ENCODE measurements at regions not wholly inside any gene's neighbourhood (a gene's known extent, or its start where the extent isn't known, plus 50 kb on each side); places are given as distances from the start of the nearest gene placed in this dataset.

GRCh38 chr14:101040538-101041442, 137.3 kb upstream of the RTL1 start (continued):
- no peak for TF ChIP-seq NFKB2 (CRISPR knock-in tag; IDR thresholded peaks at IDR 0.05; ENCODE audit: borderline replicate concordance)
- no peak for TF ChIP-seq ZSCAN5A (CRISPR knock-in tag; IDR thresholded peaks at IDR 0.05; ENCODE audit: borderline replicate concordance)
- TF ChIP-seq AGO1 (IDR thresholded peaks at IDR 0.05; ENCODE audit: low read depth, low read length, poor library complexity, severe bottlenecking) = no peak
- no peak for TF ChIP-seq KLF12 (CRISPR knock-in tag; IDR thresholded peaks at IDR 0.05; ENCODE audit: borderline replicate concordance)
- peak; percentile 90 for TF ChIP-seq GATAD2A (CRISPR knock-in tag; IDR thresholded peaks at IDR 0.05)
- TF ChIP-seq NKX3-1 (CRISPR knock-in tag; IDR thresholded peaks at IDR 0.05) = no peak
- TF ChIP-seq ZNF296 (CRISPR knock-in tag; conservative IDR thresholded peaks at IDR 0.05) = no peak
- TF ChIP-seq HHEX (CRISPR knock-in tag; IDR thresholded peaks at IDR 0.05) = peak; percentile 100
- TF ChIP-seq AHDC1 (CRISPR knock-in tag; IDR thresholded peaks at IDR 0.05; ENCODE audit: borderline replicate concordance) = peak; percentile 85
- TF ChIP-seq ZNF235 (CRISPR knock-in tag; IDR thresholded peaks at IDR 0.05; ENCODE audit: borderline replicate concordance) = no peak
- TF ChIP-seq ZNF468 (CRISPR knock-in tag; IDR thresholded peaks at IDR 0.05) = no peak
- TF ChIP-seq ARID5B (CRISPR knock-in tag; IDR thresholded peaks at IDR 0.05) = peak; percentile 94
- TF ChIP-seq ZNF660 (CRISPR knock-in tag; IDR thresholded peaks at IDR 0.05; ENCODE audit: borderline replicate concordance, low read depth) = no peak
- no peak for TF ChIP-seq ADNP (CRISPR knock-in tag; IDR thresholded peaks at IDR 0.05)
- TF ChIP-seq ZNF138 (CRISPR knock-in tag; IDR thresholded peaks at IDR 0.05; ENCODE audit: low read depth) = no peak
- TF ChIP-seq POGK (CRISPR knock-in tag; conservative IDR thresholded peaks at IDR 0.05) = no peak
